GM21381 (cell line): ENCODE measurements at regions not wholly inside any gene's neighbourhood (a gene's known extent, or its start where the extent isn't known, plus 50 kb on each side); places are given as distances from the start of the nearest gene placed in this dataset.

Source experiments
- ATAC-seq: cut with Tn5 transposase; IDR thresholded peaks from one replicate; pipeline ENCODE4 v1.9.1; 2021; ENCODE audit warnings: mild to moderate bottlenecking, moderate library complexity; ENCODE audit not compliant: unreplicated experiment

DNA sequence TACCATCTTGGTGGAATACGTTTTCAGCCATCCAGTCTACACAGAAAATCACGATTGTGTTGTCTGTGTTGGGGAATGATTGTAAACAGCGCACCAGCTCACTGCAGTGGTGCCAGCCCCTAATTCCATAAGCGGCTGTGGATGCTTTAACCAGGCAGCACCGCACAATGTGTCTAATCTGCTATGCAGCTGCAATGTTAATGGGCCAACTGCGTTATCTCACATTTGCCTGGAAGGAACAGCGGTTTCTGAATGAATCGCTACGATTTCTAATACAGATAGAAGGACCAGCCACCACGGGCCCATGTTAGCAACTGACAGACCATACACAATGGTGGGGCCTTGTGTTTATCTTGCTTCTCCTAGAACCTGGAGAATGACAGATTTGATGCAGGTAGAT lies 384.5 kb upstream of the KIRREL3 start:
- no peak for ATAC-seq

GRCh38 chr11:127383026-127383425 lies 382.5 kb upstream of the KIRREL3 start:
- no peak for ATAC-seq

GRCh38 chr11:127381247-127381646 lies 380.7 kb upstream of the KIRREL3 start:
- ATAC-seq = no peak

- ATAC-seq = no peak
Observed at GRCh38 chr11:127379686-127380085, 379.1 kb upstream of the KIRREL3 start.

DNA sequence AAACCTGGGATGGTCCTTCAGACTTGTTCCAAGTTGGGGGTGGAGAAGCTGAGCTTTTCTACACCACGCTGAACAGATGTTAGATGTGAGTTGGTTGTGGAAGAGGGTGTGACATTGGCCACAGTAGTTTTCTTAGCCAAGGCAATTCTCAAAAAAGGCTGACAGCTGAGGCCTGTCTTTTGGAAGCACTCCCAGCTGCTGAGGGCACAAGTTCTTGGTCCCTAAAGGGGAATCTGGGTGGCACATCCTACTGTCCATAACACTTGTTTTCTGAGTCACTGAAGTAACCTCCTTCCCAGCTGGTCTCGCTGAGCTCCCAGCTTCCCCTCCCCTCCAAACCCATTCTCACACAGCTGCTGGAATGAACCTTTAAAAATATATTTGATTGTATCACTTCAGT lies 375.7 kb upstream of the KIRREL3 start:
- no peak for ATAC-seq

GRCh38 chr11:127369356-127369755 lies 368.8 kb upstream of the KIRREL3 start:
- ATAC-seq = no peak

- no peak for ATAC-seq
Observed at GRCh38 chr11:127362754-127363308, 362.3 kb upstream of the KIRREL3 start.

DNA sequence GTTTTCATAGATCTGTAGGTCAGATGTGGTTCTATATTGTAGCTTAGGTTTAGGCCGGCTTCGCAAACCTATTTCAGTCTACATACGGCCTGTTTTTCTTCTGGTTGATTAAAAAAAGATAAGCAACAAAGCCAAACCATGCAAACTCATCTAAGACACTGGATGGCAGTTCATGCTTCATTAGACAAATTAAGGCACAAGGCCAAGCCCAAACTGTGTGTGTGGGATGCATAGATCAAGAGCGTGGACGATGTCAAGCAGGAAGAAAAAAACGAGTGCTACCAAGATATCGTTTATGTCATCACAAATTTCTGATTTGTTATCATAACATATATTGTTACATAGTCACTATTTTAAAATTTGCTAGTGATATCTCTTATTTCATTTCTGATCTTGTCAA lies 357.6 kb upstream of the KIRREL3 start:
- ATAC-seq = no peak

DNA sequence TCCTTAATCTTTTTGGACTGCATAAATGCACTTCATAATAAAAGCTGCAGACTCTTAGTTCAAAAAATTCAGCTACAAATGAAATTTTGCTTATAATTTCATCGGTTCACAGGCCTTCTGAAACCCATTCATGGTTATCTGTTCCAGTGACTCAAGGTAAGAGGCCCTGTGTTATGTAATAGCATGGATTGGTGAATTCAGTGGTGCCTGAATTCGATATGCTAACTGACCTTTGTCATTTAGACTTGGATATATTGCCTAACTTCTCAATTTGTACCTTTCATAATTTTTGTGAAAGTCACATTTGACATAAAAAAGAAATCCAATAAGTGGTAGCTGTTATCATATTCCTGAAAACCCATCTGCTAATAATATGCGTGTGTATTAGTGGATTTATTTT lies 349.9 kb upstream of the KIRREL3 start:
- ATAC-seq = no peak

DNA sequence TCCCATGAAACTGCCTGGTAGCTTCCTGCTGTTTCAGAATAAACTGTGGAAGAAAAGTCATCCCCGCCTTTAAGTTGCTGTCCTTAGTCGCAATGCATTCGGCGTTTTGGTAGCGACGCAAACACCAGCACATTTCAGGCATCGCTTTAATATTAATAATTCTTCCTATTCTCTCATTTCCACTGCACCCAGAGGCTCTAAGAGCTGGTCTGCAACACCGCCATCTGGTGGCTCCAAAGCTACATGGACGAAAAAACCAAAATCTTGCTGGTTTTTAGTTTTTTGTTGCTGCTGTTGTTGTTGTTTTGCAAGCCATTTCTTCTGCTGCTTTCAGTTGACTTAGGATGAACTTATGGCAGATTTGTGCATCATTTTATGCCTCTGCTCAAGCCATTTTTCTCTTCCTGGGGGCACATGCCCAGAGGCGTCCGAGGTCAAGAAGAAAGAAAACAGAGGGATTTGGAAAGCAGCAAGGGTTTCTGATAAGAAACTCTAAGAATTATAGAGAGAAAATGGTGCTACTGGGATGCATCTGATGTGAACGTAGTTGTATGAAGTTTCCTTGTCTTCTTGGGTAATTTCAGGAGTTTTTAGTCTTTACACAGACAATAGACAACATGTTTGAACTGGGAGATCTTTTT lies 345.4 kb upstream of the KIRREL3 start:
- ATAC-seq = no peak

- ATAC-seq = no peak
Observed at GRCh38 chr11:127340438-127340837, 339.9 kb upstream of the KIRREL3 start.

- no peak for ATAC-seq
Observed at GRCh38 chr11:127339376-127339775, 338.8 kb upstream of the KIRREL3 start.

DNA sequence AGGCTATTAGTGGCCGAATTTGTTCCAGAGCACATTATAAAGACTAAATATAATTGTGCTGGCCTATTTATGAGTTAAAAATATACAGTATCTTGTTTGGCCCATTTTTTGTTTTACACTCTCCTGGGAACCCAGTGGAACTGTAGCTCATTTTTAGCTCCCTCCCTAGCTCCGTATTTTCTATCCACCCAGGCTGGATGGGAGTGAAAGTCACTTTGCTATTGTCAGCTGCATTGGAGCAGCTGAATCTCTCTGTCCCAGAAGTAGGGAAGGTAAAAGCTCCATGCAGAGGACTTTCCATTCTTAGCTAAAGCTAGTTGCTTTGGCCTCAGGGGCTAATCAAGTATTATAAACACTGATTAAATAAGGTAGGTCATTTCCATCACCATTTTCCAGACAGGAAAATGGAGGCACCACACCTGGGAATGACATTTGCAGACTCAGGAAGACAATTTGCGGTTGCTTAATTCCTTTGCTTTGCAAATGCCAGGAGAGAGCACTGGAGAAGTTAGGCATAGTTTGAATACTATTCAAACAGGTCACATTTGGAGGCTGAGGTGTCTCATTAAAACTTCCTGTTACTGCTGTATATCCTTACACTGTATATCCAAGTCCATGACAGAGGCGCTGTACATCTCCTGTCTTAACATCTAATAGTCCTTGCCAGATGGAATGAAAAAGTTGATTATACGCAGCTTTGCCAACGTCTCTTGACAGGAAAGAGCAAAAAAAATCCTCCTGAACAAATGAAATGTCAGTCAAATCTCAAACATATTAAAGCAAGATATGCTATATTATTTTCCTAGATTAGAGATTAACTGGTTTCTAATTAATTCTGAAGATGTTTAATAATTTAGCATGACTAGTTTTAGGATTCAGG lies 338.1 kb upstream of the KIRREL3 start:
- no peak for ATAC-seq

GRCh38 chr11:127334466-127334865 lies 333.9 kb upstream of the KIRREL3 start:
- no peak for ATAC-seq

GRCh38 chr11:127332896-127333295 lies 332.3 kb upstream of the KIRREL3 start:
- no peak for ATAC-seq

DNA sequence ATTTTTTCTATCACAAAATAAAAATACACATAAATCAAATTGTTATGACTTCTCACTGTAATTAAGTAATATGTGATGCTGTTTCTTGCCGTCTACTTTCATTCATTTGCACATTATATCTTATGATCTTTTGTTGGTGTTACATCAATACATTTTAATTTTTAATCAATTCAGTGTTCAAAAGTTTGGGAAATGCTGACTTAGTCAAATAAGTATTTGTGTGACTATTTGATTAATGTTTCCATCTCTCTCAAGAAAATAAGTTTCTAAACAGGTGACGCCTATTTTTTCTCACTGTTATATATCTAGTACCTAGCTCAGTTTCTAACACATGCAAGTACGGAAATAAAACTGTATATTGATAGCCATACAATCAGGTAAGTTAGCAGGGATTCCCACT lies 329.5 kb upstream of the KIRREL3 start:
- ATAC-seq = no peak

GRCh38 chr11:127308291-127308690 lies 307.7 kb upstream of the KIRREL3 start:
- ATAC-seq = no peak

GRCh38 chr11:127307700-127308099 lies 307.1 kb upstream of the KIRREL3 start:
- ATAC-seq = no peak

- ATAC-seq = no peak
Observed at GRCh38 chr11:127304634-127305033, 304.1 kb upstream of the KIRREL3 start.

DNA sequence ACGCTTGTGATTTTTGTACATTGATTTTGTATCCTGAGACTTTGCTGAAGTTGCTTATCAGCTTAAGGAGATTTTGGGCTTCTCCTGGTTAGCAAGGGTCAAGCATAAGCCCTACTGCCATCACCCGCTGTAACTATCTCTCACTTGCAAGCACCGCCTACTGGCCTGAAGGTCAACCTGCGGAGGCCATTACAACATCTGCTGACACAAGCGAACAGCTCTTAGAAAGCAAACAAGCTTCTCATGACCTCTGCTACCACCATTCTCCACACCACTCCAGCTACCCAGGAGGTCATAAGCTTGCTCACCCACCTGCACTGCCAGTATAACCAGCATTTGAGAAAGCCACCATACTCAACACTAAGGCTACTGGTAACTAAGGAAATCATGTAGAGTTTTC lies 288.4 kb upstream of the KIRREL3 start:
- ATAC-seq = no peak

GRCh38 chr11:127281534-127281933 lies 281.0 kb upstream of the KIRREL3 start:
- ATAC-seq = no peak

GRCh38 chr11:127275774-127276173 lies 275.2 kb upstream of the KIRREL3 start:
- no peak for ATAC-seq
